ENCODE measurements at regions not wholly inside any gene's neighbourhood (a gene's known extent, or its start where the extent isn't known, plus 50 kb on each side); places are given as distances from the start of the nearest gene placed in this dataset.

GRCh38 chr5:124665035-124665434 lies 81.4 kb downstream of the ZNF608 start:
- in situ Hi-C loops (cut with MboI) = no loop called here
- no peaks in the 10 kb centered on the region for H3K79me2 ChIP-seq (ENCODE audit: control insufficient read depth, insufficient read depth, low read length)

More at GRCh38 chr5:124665035-124665434, 81.4 kb downstream of the ZNF608 start:
- Histone ChIP-seq H3K4me3 (no peak overlapping the region), H3K9me1 (ENCODE audit: control insufficient read depth, insufficient read depth, low read length) (no peaks in the 10 kb centered on the region), H3K9me3 (replicated peaks; ENCODE audit: control insufficient read depth, insufficient read depth, low read depth, low read length) (no peaks in the 10 kb centered on the region), H3K4me1 (replicated peaks in 1 of 2; ENCODE audit: control insufficient read depth in 2 of 2, insufficient read depth in 2 of 2, low read length in 2 of 2) (peaks cover 6 to 42% of the 10 kb centered on the region in 2 experiments; a peak in 4 of 5 replicates), H3K27ac (ENCODE audit: extremely low read depth, low read depth, low read length) (no peak overlapping the region), H4K20me1 (replicated peaks; ENCODE audit: control insufficient read depth, insufficient read depth, low read length) (no peaks in the 10 kb centered on the region), H2AFZ (ENCODE audit: low read depth, low read length) (no peak overlapping the region), H3K4me2 (ENCODE audit: insufficient read depth, low read length) (no peak overlapping the region), H3K36me3 (ENCODE audit: control insufficient read depth, insufficient read depth, low read length) (no peaks in the 10 kb centered on the region), H3K27me3 (ENCODE audit: control insufficient read depth in 2 of 2, insufficient read depth in 2 of 2, low read length in 2 of 2) (no peaks in the 10 kb centered on the region), H3K9ac (ENCODE audit: insufficient read depth in 1 of 2, low read depth in 2 of 2, low read length in 2 of 2) (no peak overlapping the region)
- ChIA-PET POLR2A (interaction anchor here (1.0 to 2.0 kb wide), 2 partner anchors 9 to 13 kb away, joined by 3 to 5 read pairs; no protein-coding TSS in a partner anchor), CTCF (ENCODE audit: low intra/inter-chr PET ratio) (no interaction called here)
- FAIRE-seq = no peak
- no peak for TF ChIP-seq PPARD (CRISPR knock-in tag; IDR thresholded peaks at IDR 0.05)
- TF ChIP-seq CEBPG (CRISPR knock-in tag; IDR thresholded peaks at IDR 0.05) = no peak
- no peak for TF ChIP-seq CEBPG (tag; conservative IDR thresholded peaks at IDR 0.05 in 1 of 2, IDR thresholded peaks at IDR 0.05 in 1 of 2)
- TF ChIP-seq CTCF (IDR thresholded peaks at IDR 0.05 in 2 of 3, conservative IDR thresholded peaks at IDR 0.05 in 1 of 3; ENCODE audit: insufficient read depth in 2 of 3, low read depth in 1 of 3, low read length in 3 of 3) = no peak
- TF ChIP-seq RCOR1 (IDR thresholded peaks at IDR 0.05; ENCODE audit: borderline replicate concordance in 1 of 2, low read depth in 2 of 2, low read length in 2 of 2) = no peak
- TF ChIP-seq IRF9 (tag; IDR thresholded peaks at IDR 0.05) = no peak
- no peak for TF ChIP-seq BACH1 (tag; IDR thresholded peaks at IDR 0.05)
- TF ChIP-seq ZNF384 (IDR thresholded peaks at IDR 0.05; ENCODE audit: low read depth, low read length) = peak; percentile 51; the same call in 1 of the 2 replicates
- TF ChIP-seq ATF1 (CRISPR knock-in tag; IDR thresholded peaks at IDR 0.05) = no peak
- TF ChIP-seq ATF1 (tag; IDR thresholded peaks at IDR 0.05) = peak; percentile 29; the same call in 1 of the 2 replicates
- no peak for TF ChIP-seq SIX5 (IDR thresholded peaks at IDR 0.05; ENCODE audit: borderline replicate concordance in 1 of 2, insufficient read depth in 1 of 2, low read depth in 1 of 2, low read length in 2 of 2)
- TF ChIP-seq CBFA2T3 (IDR thresholded peaks at IDR 0.05) = 0 out of 2 replicates have a peak, but pooled peaks have one; percentile 8
- no peak for TF ChIP-seq ZBTB26 (CRISPR knock-in tag; IDR thresholded peaks at IDR 0.05)
- TF ChIP-seq ZHX1 (conservative IDR thresholded peaks at IDR 0.05; ENCODE audit: low read length) = no peak
- TF ChIP-seq TRIM24 (IDR thresholded peaks at IDR 0.05) = no peak
- TF ChIP-seq XRCC4 (IDR thresholded peaks at IDR 0.05; ENCODE audit: extremely low read depth, insufficient read depth, insufficient read length) = no peak
- no peak for DNase-seq (ENCODE audit: extremely low read depth in 1 of 4, low spot score in 3 of 4)
- no TSS peak for BruUV-seq (replicated peaks)
- intact Hi-C loops (cut with micrococcal nuclease) = no loop called here
- 50% methylated on average over 2 of the region's 2 CpGs for WGBS (ENCODE audit: insufficient coverage, low coverage, missing lambda C conversion rate)
- ATAC-seq = no peak

All from K562 (cell line).